GM21515 (cell line): ENCODE measurements at regions not wholly inside any gene's neighbourhood (a gene's known extent, or its start where the extent isn't known, plus 50 kb on each side); places are given as distances from the start of the nearest gene placed in this dataset.

Experiments
- ATAC-seq: cut with Tn5 transposase; IDR thresholded peaks from one replicate; pipeline ENCODE4 v1.9.1; 2021; ENCODE audit not compliant: unreplicated experiment

- ATAC-seq: no peak
Measured at GRCh38 chr10:31143331-31143935, 111.8 kb upstream of the ZNF438 start.

GRCh38 chr10:31145986-31146385, 114.3 kb upstream of the ZNF438 start:
- no peak for ATAC-seq

- ATAC-seq: no peak
Measured at GRCh38 chr10:31146491-31147209, 115.0 kb upstream of the ZNF438 start.

- no peak for ATAC-seq
Measured at GRCh38 chr10:31147210-31147608, 115.5 kb upstream of the ZNF438 start.

GRCh38 chr10:31148951-31149350, 117.3 kb upstream of the ZNF438 start:
- no peak for ATAC-seq

- ATAC-seq: no peak
Measured at GRCh38 chr10:31149835-31150512, 118.3 kb upstream of the ZNF438 start.

GRCh38 chr10:31151301-31151700, 119.6 kb upstream of the ZNF438 start:
- no peak for ATAC-seq

- no peak for ATAC-seq
Measured at GRCh38 chr10:31152421-31153135, 120.9 kb upstream of the ZNF438 start.

GRCh38 chr10:31153161-31153560, 121.5 kb upstream of the ZNF438 start:
- no peak for ATAC-seq

GRCh38 chr10:31153692-31154091, 122.0 kb upstream of the ZNF438 start:
- no peak for ATAC-seq

- ATAC-seq: no peak
Measured at GRCh38 chr10:31154996-31155395, 123.3 kb upstream of the ZNF438 start.

GRCh38 chr10:31157123-31158010, 125.7 kb upstream of the ZNF438 start:
- ATAC-seq: no peak

GRCh38 chr10:31158011-31158658, 126.5 kb upstream of the ZNF438 start:
- ATAC-seq: no peak

GRCh38 chr10:31166606-31167005, 134.9 kb upstream of the ZNF438 start:
- ATAC-seq: no peak

- no peak for ATAC-seq
Measured at GRCh38 chr10:31170636-31171035, 139.0 kb upstream of the ZNF438 start.

- ATAC-seq: no peak
Measured at GRCh38 chr10:31171402-31172083, 139.9 kb upstream of the ZNF438 start.

GRCh38 chr10:31172925-31173324, 141.3 kb upstream of the ZNF438 start:
- ATAC-seq: no peak

- ATAC-seq: no peak
Measured at GRCh38 chr10:31173752-31174151, 142.1 kb upstream of the ZNF438 start.

GRCh38 chr10:31179091-31179680, 139.8 kb upstream of the ZEB1 start:
- ATAC-seq: no peak
